Stimulated activated memory B cell treated with anti-CD40 and anti-IgM and Interleukin-4, amounts not matched to agents 10 μg/mL and 1 μg/mL and 100 μg/mL, for 72 hours (primary cell): ENCODE measurements at regions not wholly inside any gene's neighbourhood (a gene's known extent, or its start where the extent isn't known, plus 50 kb on each side); places are given as distances from the start of the nearest gene placed in this dataset.
A peak's percentile ranks its signal among the peaks of the same experiment; 100 is the strongest.

ENCODE experiments used
- ATAC-seq: fragments of 150-1000 bp; cut with Tn5 transposase; 2 replicates; pipeline ENCODE4 v1.10.0; 2021
- H3K27ac Mint-ChIP-seq: one replicate; pipeline ENCODE4 v1.8.0; 2022; ENCODE audit warnings: mild to moderate bottlenecking, mixed read lengths
- H3K27me3 Mint-ChIP-seq: one replicate; pipeline ENCODE4 v1.8.0; 2022; ENCODE audit warnings: mixed read lengths
- H3K36me3 Mint-ChIP-seq: one replicate; pipeline ENCODE4 v1.8.0; 2022; ENCODE audit warnings: mixed read lengths
- H3K4me1 Mint-ChIP-seq: one replicate; pipeline ENCODE4 v1.8.0; 2022; ENCODE audit warnings: mixed read lengths
- H3K4me3 Mint-ChIP-seq: one replicate; pipeline ENCODE4 v1.8.0; 2022; ENCODE audit warnings: mild to moderate bottlenecking, moderate library complexity, mixed read lengths
- H3K9me3 Mint-ChIP-seq: one replicate; pipeline ENCODE4 v1.8.0; 2022; ENCODE audit warnings: mixed read lengths

- no peak overlapping the region for H3K27ac Mint-ChIP-seq
- ATAC-seq = no peak
- no peaks in the 10 kb centered on the region for H3K36me3 Mint-ChIP-seq
- H3K4me1 Mint-ChIP-seq = no peaks in the 10 kb centered on the region
- no peaks in the 10 kb centered on the region for H3K9me3 Mint-ChIP-seq
- H3K4me3 Mint-ChIP-seq = no peak overlapping the region
- H3K27me3 Mint-ChIP-seq = no peaks in the 10 kb centered on the region
Measured at GRCh38 chr2:19818543-19818942, 83.2 kb downstream of the TTC32 start.

DNA sequence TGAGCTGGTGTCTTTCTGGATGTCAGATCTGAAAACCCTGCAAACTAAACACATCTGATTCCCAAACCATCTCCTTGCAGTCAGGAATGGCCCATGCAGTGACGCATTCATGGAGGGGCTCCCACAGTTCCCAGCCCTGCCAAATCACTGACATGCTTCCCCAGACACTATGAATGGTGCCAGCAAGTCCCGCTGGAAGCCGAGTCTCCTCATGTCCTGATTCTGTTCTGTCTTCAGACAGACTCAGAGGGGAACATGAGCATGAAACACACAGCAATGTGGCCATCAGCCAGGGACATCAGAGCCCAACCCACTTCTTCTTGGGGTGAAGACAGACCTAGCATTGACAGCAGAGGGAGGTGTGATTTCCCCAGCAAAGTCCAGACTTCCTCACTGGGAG, 83.7 kb downstream of the TTC32 start:
- H3K4me1 Mint-ChIP-seq = no peaks in the 10 kb centered on the region
- H3K36me3 Mint-ChIP-seq = no peaks in the 10 kb centered on the region
- no peak overlapping the region for H3K27ac Mint-ChIP-seq
- H3K9me3 Mint-ChIP-seq = no peaks in the 10 kb centered on the region
- H3K4me3 Mint-ChIP-seq = no peak overlapping the region
- ATAC-seq = no peak
- H3K27me3 Mint-ChIP-seq = no peaks in the 10 kb centered on the region

DNA sequence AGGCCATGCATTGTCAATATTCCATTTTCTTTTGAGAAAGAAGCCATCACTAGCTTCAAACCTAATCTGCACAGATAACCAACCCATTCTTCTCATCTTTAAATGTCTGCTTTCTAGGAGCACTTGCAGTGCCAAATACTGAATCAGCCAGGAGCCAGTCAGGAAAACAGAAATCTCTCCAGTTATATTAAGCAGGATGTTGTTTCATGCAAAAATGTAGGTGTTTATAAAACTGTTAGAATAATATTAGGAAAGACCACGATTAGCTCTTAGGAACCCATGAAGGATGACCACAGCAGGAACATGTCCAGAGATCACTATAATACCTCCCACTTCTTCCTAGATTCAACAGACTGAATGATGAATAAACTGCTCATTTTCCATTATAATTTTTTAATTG, 86.0 kb downstream of the TTC32 start:
- no peak for ATAC-seq
- Mint-ChIP-seq H3K4me3 (no peak overlapping the region), H3K4me1 (no peaks in the 10 kb centered on the region), H3K9me3 (no peaks in the 10 kb centered on the region), H3K27ac (no peak overlapping the region), H3K36me3 (no peaks in the 10 kb centered on the region), H3K27me3 (peaks cover 7% of the 10 kb centered on the region)

DNA sequence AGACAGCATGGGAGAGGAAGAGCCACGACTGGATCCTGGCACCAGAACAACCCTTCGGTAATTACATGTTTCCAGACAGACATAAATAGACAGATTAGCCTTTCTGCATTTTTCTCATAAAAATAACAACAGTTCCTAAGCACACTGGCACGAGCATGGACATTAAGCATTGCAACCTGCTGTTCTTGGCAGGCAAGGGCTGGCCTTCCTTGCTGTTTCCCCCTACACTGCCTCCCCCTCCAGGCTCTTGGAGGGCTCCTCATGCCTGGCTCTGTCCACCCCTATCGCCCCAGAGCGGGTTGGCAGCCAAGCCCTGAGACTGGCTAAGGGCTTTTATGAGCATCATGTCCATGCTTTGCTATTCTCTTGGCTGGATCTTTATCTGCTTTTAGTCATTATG, 89.6 kb downstream of the TTC32 start:
- H3K4me1 Mint-ChIP-seq = peaks cover 5% of the 10 kb centered on the region
- no peaks in the 10 kb centered on the region for H3K36me3 Mint-ChIP-seq
- H3K27ac Mint-ChIP-seq = no peak overlapping the region
- H3K4me3 Mint-ChIP-seq = no peak overlapping the region
- H3K9me3 Mint-ChIP-seq = no peaks in the 10 kb centered on the region
- no peak for ATAC-seq
- peaks cover 11% of the 10 kb centered on the region for H3K27me3 Mint-ChIP-seq

GRCh38 chr2:19811186-19811585, 90.6 kb downstream of the TTC32 start:
- H3K4me3 Mint-ChIP-seq = no peak overlapping the region
- no peaks in the 10 kb centered on the region for H3K9me3 Mint-ChIP-seq
- H3K36me3 Mint-ChIP-seq = no peaks in the 10 kb centered on the region
- no peak for ATAC-seq
- H3K27me3 Mint-ChIP-seq = peaks cover 15% of the 10 kb centered on the region
- peaks cover 5% of the 10 kb centered on the region for H3K4me1 Mint-ChIP-seq
- no peak overlapping the region for H3K27ac Mint-ChIP-seq

- Mint-ChIP-seq H3K4me3 (no peak overlapping the region), H3K4me1 (peaks cover 5% of the 10 kb centered on the region), H3K36me3 (no peaks in the 10 kb centered on the region), H3K27ac (no peak overlapping the region), H3K9me3 (no peaks in the 10 kb centered on the region), H3K27me3 (peaks cover 15% of the 10 kb centered on the region)
- ATAC-seq = no peak
Measured at GRCh38 chr2:19810637-19811036, 91.1 kb downstream of the TTC32 start.

GRCh38 chr2:19810148-19810547, 91.6 kb downstream of the TTC32 start:
- no peaks in the 10 kb centered on the region for H3K9me3 Mint-ChIP-seq
- no peak overlapping the region for H3K4me3 Mint-ChIP-seq
- no peaks in the 10 kb centered on the region for H3K36me3 Mint-ChIP-seq
- peak; percentile 57 for ATAC-seq
- H3K4me1 Mint-ChIP-seq = peaks cover 5% of the 10 kb centered on the region
- H3K27me3 Mint-ChIP-seq = peaks cover 15% of the 10 kb centered on the region
- no peak overlapping the region for H3K27ac Mint-ChIP-seq

DNA sequence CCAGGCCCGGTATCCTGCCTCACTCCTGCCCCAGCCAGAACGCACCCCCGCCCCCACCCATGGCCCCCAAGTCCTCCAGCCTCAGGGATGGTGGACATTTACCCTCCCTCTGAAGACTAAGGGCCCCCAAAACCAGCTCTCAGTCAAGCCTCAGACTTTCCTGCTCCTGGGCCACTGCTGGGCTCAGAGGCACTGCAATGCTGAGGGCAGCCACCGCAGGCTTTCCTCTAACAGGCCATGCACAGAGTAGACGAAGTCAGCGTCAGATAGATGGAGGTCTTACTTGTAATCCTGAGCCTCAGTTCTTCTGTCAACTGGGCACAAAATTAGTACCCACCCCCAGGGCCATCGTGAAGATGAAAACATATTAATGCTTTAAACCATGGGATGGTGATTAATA, 92.6 kb downstream of the TTC32 start:
- Mint-ChIP-seq H3K9me3 (no peaks in the 10 kb centered on the region), H3K4me1 (peaks cover 5% of the 10 kb centered on the region), H3K4me3 (no peak overlapping the region), H3K36me3 (no peaks in the 10 kb centered on the region), H3K27me3 (peaks cover 15% of the 10 kb centered on the region), H3K27ac (no peak overlapping the region)
- no peak for ATAC-seq

DNA sequence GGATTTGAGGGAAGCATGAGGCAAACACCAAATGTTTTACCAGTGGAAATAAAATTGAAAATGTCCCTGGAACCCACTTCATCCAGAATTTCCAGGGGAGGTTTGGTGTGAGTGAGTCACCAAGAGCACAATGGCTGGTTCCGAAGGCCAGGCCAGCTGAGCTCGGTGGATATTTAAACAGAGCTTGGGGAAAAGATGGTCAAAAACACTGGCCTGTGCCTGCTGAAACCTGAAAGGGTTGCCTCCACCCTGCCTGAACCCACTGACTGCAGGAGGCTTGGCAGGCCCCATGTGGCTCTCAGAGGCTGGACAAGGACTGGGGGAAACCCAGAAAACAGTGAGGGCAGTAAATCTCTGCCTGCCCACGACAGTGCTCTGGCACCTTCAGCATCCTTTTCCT, 93.9 kb downstream of the TTC32 start:
- no peak for ATAC-seq
- Mint-ChIP-seq H3K36me3 (no peaks in the 10 kb centered on the region), H3K4me1 (peaks cover 5% of the 10 kb centered on the region), H3K4me3 (no peak overlapping the region), H3K27ac (no peak overlapping the region), H3K27me3 (peaks cover 15% of the 10 kb centered on the region), H3K9me3 (peaks cover 2% of the 10 kb centered on the region)

GRCh38 chr2:19807346-19807745, 94.4 kb downstream of the TTC32 start:
- peaks cover 2% of the 10 kb centered on the region for H3K9me3 Mint-ChIP-seq
- no peak for ATAC-seq

DNA sequence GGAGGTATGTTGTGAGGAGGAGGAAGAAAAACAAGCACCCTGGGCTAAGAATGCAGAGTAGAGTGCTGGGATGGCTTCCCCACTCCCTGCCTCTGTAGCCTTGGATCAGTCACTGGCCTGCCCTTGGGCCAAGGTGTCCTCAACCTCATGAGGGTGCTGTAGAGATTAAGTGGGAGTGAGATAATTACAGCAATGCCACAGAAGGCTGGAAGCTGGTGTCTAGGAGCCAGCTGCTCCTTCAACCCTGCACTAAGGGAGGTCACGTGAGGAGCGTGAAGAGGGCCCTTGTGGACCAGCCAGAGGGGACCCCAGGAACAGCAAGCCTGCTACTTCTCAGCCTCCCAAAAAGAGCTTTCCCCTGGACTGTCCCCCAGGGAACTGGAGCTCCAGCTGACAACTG, 95.2 kb downstream of the TTC32 start:
- peaks cover 5% of the 10 kb centered on the region for H3K4me1 Mint-ChIP-seq
- H3K27me3 Mint-ChIP-seq = peaks cover 15% of the 10 kb centered on the region
- no peak overlapping the region for H3K4me3 Mint-ChIP-seq
- peaks cover 2% of the 10 kb centered on the region for H3K9me3 Mint-ChIP-seq
- H3K36me3 Mint-ChIP-seq = no peaks in the 10 kb centered on the region
- ATAC-seq = no peak
- no peak overlapping the region for H3K27ac Mint-ChIP-seq

More at GRCh38 chr2:19807346-19807745, 94.4 kb downstream of the TTC32 start:
- H3K4me3 Mint-ChIP-seq = no peak overlapping the region
- peaks cover 15% of the 10 kb centered on the region for H3K27me3 Mint-ChIP-seq
- H3K36me3 Mint-ChIP-seq = no peaks in the 10 kb centered on the region
- H3K4me1 Mint-ChIP-seq = peaks cover 5% of the 10 kb centered on the region
- H3K27ac Mint-ChIP-seq = no peak overlapping the region

GRCh38 chr2:19806131-19806530, 95.7 kb downstream of the TTC32 start:
- H3K4me1 Mint-ChIP-seq = peaks cover 5% of the 10 kb centered on the region
- H3K27me3 Mint-ChIP-seq = peaks cover 11% of the 10 kb centered on the region
- no peaks in the 10 kb centered on the region for H3K36me3 Mint-ChIP-seq
- ATAC-seq = no peak
- H3K27ac Mint-ChIP-seq = no peak overlapping the region
- H3K9me3 Mint-ChIP-seq = peaks cover 2% of the 10 kb centered on the region
- no peak overlapping the region for H3K4me3 Mint-ChIP-seq

GRCh38 chr2:19805266-19805665, 96.5 kb downstream of the TTC32 start:
- Mint-ChIP-seq H3K9me3 (peaks cover 2% of the 10 kb centered on the region), H3K27me3 (peaks cover 8% of the 10 kb centered on the region), H3K4me1 (peaks cover 4% of the 10 kb centered on the region), H3K36me3 (no peaks in the 10 kb centered on the region), H3K27ac (no peak overlapping the region), H3K4me3 (no peak overlapping the region)
- no peak for ATAC-seq

DNA sequence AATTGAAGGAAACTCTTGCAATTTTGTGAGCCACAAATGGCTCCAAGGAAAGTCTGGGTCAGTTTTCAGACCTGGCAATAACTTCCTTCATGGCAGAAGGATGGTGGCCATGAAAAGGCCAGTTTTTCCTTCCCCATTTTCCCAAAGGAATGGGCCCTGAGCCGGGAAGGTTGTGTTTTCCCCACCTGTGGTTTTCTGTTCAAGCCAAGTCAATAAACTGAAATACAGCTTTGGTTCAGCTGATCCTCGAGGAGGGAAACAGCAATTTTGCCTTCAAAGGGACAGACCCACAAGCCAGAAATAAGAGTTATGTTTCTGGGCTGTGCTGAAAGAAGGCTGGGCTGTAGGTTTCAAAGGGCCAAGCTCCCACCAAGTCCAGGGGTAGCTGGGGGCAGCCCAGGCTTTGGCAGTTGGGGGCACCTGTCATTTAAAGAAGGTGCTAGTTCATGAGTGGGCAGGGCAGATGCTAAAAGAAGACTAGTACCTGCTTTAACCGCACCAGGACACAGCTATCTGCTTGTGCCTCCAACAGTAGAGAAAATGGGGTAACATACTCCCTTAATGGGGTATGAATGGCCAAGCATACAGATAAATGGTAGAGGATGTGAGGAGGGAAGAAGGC, 97.0 kb downstream of the TTC32 start:
- H3K27me3 Mint-ChIP-seq = peaks cover 8% of the 10 kb centered on the region
- peaks cover 2% of the 10 kb centered on the region for H3K9me3 Mint-ChIP-seq
- H3K36me3 Mint-ChIP-seq = no peaks in the 10 kb centered on the region
- no peak overlapping the region for H3K27ac Mint-ChIP-seq
- ATAC-seq = no peak
- H3K4me3 Mint-ChIP-seq = no peak overlapping the region
- no peaks in the 10 kb centered on the region for H3K4me1 Mint-ChIP-seq

GRCh38 chr2:19802086-19802841, 99.5 kb downstream of the TTC32 start:
- Mint-ChIP-seq H3K27ac (no peak overlapping the region), H3K4me1 (no peaks in the 10 kb centered on the region), H3K9me3 (peaks cover 2% of the 10 kb centered on the region), H3K4me3 (no peak overlapping the region), H3K27me3 (peaks cover 14% of the 10 kb centered on the region), H3K36me3 (no peaks in the 10 kb centered on the region)
- no peak for ATAC-seq

GRCh38 chr2:19801367-19802080, 100.3 kb downstream of the TTC32 start:
- H3K4me1 Mint-ChIP-seq = no peaks in the 10 kb centered on the region
- peaks cover 9% of the 10 kb centered on the region for H3K27me3 Mint-ChIP-seq
- ATAC-seq = no peak
- H3K36me3 Mint-ChIP-seq = no peaks in the 10 kb centered on the region
- H3K27ac Mint-ChIP-seq = no peak overlapping the region
- H3K4me3 Mint-ChIP-seq = no peak overlapping the region
- peaks cover 2% of the 10 kb centered on the region for H3K9me3 Mint-ChIP-seq
